OCI-LY7 (cell line): ENCODE measurements at regions not wholly inside any gene's neighbourhood (a gene's known extent, or its start where the extent isn't known, plus 50 kb on each side); places are given as distances from the start of the nearest gene placed in this dataset.

Experiments
- BruUV-seq: library from RNA; stranded (reverse); fragments of 400-500 nt; replicated peaks from 2 replicates; lab custom pipeline; 2021; lab: Mats Ljungman, UMichigan
- CTCF ChIA-PET: fragments of 300-600 bp; sonication (Branson Sonifier 250); formaldehyde crosslinking; loops from one replicate; lab custom pipeline; 2022; ENCODE audit warnings: antibody characterized with exemption; ENCODE audit not compliant: unreplicated experiment; lab: Charles Lee
- POLR2A ChIA-PET: fragments of 300-600 bp; sonication (Branson Sonifier 250); formaldehyde crosslinking; loops from one replicate; lab custom pipeline; 2022; ENCODE audit warnings: antibody characterized with exemption; lab: Charles Lee
- DNase-seq: peaks from one replicate; pipeline ENCODE4 v3.0.0-alpha.2; 2015; ENCODE audit warnings: low spot score
- H2AFZ ChIP-seq: fragments of 200-600 bp; sonication (generic), shearing (Covaris generic); 2 replicates; pipeline ENCODE4 v1.6.1; 2014; ENCODE audit warnings: mild to moderate bottlenecking, antibody characterized with exemption, low read length, moderate library complexity
- H3K27ac ChIP-seq: fragments of 200-600 bp; sonication (generic); 2 replicates; pipeline ENCODE4 v1.5.1; 2014; ENCODE audit warnings: mixed run types, low read depth, mild to moderate bottlenecking, moderate library complexity, low read length, inconsistent platforms; ENCODE audit not compliant: poor library complexity, severe bottlenecking
- H3K36me3 ChIP-seq: fragments of 200-600 bp; sonication (generic); 2 replicates; pipeline ENCODE4 v1.6.1; 2014; ENCODE audit warnings: mild to moderate bottlenecking, antibody characterized with exemption, low read length, moderate library complexity, mixed read lengths; ENCODE audit not compliant: insufficient read depth
- H3K4me1 ChIP-seq: fragments of 200-600 bp; sonication (generic); 2 replicates; pipeline ENCODE4 v1.5.1; 2014; ENCODE audit warnings: mild to moderate bottlenecking, low read length; ENCODE audit not compliant: insufficient read depth, poor library complexity, severe bottlenecking
- H3K4me2 ChIP-seq: fragments of 200-600 bp; sonication (generic); 2 replicates; pipeline ENCODE4 v1.6.1; 2014; ENCODE audit warnings: mild to moderate bottlenecking, low read length
- H3K4me3 ChIP-seq: fragments of 200-600 bp; sonication (generic); 2 replicates; pipeline ENCODE4 v1.5.1; 2014; ENCODE audit warnings: mild to moderate bottlenecking, low read depth, low read length; ENCODE audit not compliant: poor library complexity, severe bottlenecking
- H3K79me2 ChIP-seq: fragments of 200-600 bp; sonication (generic); 2 replicates; pipeline ENCODE4 v1.6.1; 2016; ENCODE audit warnings: low read depth, mild to moderate bottlenecking, low read length, moderate library complexity, mixed read lengths; ENCODE audit not compliant: insufficient read depth
- H3K9me2 ChIP-seq: fragments of 200-600 bp; sonication (generic); 2 replicates; pipeline ENCODE4 v1.6.1; 2016; ENCODE audit warnings: mild to moderate bottlenecking, low read length, mixed read lengths; ENCODE audit not compliant: insufficient read depth
- H3K9me3 ChIP-seq: fragments of 200-600 bp; sonication (generic); 2 replicates; pipeline ENCODE4 v1.6.1; 2014; ENCODE audit warnings: mild to moderate bottlenecking, mixed run types, low read length, mixed read lengths
- H4K20me1 ChIP-seq: fragments of 200-600 bp; sonication (generic); 2 replicates; pipeline ENCODE4 v1.6.1; 2014; ENCODE audit warnings: mild to moderate bottlenecking, antibody characterized with exemption, low read length, moderate library complexity, mixed read lengths; ENCODE audit not compliant: insufficient read depth
- EZH2phosphoT487 ChIP-seq: fragments of 200-600 bp; sonication (generic); IDR thresholded peaks from 2 replicates; pipeline ENCODE4 v1.6.1; 2018; ENCODE audit warnings: low read depth, borderline replicate concordance, mild to moderate bottlenecking, mixed run types, antibody characterized with exemption, low read length, moderate library complexity, mixed read lengths
- intact Hi-C: fragments of 100-400 bp; cut with micrococcal nuclease; formaldehyde crosslinking; loops from one replicate; pipeline ENCODE4 v1.10.0; 2022; ENCODE audit not compliant: unreplicated experiment
- TF ChIP-seq, protein P1 (sequence below): fragments of 200-600 bp; sonication (generic); conservative IDR thresholded peaks from 2 replicates; pipeline ENCODE4 v1.5.1; 2014; ENCODE audit warnings: mild to moderate bottlenecking, antibody characterized with exemption, low read length, moderate library complexity, mixed read lengths

DNA sequence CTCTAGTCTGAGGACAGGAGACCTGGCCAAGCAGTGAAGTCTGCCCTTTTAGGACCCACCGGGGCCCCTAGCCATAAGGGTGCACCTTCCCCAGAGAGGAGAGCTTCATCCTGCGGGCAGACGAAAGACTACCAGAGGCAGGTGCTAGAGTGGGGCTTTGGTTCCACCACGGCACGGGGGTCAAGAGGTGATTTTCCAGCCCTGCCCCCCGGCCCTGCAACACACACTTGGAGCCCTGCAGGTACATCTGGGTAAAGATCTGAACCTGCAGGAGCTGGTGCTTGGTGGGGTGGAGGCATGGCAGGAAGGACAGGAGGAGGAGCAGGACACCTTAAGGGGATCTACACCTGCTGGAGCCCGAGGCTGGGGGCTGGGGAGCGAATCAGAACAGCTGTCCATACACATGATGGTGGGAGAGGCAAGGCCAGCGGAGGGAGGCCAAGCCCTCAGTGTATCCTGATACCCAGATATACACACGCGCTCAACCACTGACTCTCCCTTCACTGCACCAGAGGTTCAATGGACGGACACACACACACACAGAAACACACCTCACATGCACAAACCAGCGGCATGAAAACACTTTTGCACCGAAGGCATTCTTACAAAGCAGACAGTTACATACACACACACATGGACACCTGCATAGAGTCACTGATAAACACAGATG is 98.4 kb upstream of the MVB12B start:
- BruUV-seq = no TSS peak
- no peak overlapping the region for H2AFZ ChIP-seq
- H3K4me3 ChIP-seq = no peak overlapping the region

GRCh38 chr9:126228781-126229444 is 97.7 kb upstream of the MVB12B start:
- Histone ChIP-seq H3K79me2 (no peaks in the 10 kb centered on the region), H3K36me3 (no peaks in the 10 kb centered on the region), H3K4me2 (no peak overlapping the region), H3K9me2 (no peaks in the 10 kb centered on the region), H3K4me1 (no peaks in the 10 kb centered on the region), H4K20me1 (no peaks in the 10 kb centered on the region), H2AFZ (no peak overlapping the region), H3K4me3 (no peak overlapping the region), H3K27ac (no peak overlapping the region), H3K9me3 (no peaks in the 10 kb centered on the region)
- BruUV-seq = no TSS peak
- peak; percentile 55 for DNase-seq
- CTCF ChIA-PET = no interaction called here
- intact Hi-C loops = loop anchor here (2.0 to 10.0 kb wide), 3 partner anchors 263 to 820 kb away; no protein-coding TSS in a partner anchor
- TF ChIP-seq, protein P1, sequence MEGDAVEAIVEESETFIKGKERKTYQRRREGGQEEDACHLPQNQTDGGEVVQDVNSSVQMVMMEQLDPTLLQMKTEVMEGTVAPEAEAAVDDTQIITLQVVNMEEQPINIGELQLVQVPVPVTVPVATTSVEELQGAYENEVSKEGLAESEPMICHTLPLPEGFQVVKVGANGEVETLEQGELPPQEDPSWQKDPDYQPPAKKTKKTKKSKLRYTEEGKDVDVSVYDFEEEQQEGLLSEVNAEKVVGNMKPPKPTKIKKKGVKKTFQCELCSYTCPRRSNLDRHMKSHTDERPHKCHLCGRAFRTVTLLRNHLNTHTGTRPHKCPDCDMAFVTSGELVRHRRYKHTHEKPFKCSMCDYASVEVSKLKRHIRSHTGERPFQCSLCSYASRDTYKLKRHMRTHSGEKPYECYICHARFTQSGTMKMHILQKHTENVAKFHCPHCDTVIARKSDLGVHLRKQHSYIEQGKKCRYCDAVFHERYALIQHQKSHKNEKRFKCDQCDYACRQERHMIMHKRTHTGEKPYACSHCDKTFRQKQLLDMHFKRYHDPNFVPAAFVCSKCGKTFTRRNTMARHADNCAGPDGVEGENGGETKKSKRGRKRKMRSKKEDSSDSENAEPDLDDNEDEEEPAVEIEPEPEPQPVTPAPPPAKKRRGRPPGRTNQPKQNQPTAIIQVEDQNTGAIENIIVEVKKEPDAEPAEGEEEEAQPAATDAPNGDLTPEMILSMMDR = peak; percentile 88
- TF ChIP-seq EZH2phosphoT487 = no peak
- POLR2A ChIA-PET = no interaction called here

More for the DNA sequence above, 98.4 kb upstream of the MVB12B start:
- no peak for DNase-seq
- H3K79me2 ChIP-seq = no peaks in the 10 kb centered on the region
- ChIA-PET CTCF (no interaction called here), POLR2A (no interaction called here)
- no peak overlapping the region for H3K27ac ChIP-seq
- no peaks in the 10 kb centered on the region for H4K20me1 ChIP-seq
- no peaks in the 10 kb centered on the region for H3K9me3 ChIP-seq
- no peaks in the 10 kb centered on the region for H3K9me2 ChIP-seq
- intact Hi-C loops = loop anchor here (2.0 to 10.0 kb wide), 3 partner anchors 264 to 819 kb away; no protein-coding TSS in a partner anchor
- H3K4me2 ChIP-seq = no peak overlapping the region
- H3K36me3 ChIP-seq = no peaks in the 10 kb centered on the region
- TF ChIP-seq, protein P1 = no peak
- TF ChIP-seq EZH2phosphoT487 = no peak
- H3K4me1 ChIP-seq = no peaks in the 10 kb centered on the region
